ENCODE measurements at regions not wholly inside any gene's neighbourhood (a gene's known extent, or its start where the extent isn't known, plus 50 kb on each side); places are given as distances from the start of the nearest gene placed in this dataset.
"Not testable (repeated sequence)": the region's sequence is repeated elsewhere in the genome, so short reads cannot be mapped to it uniquely, and the experiment has no call there.

- no peaks in the 10 kb centered on the region for H3K79me2 ChIP-seq (ENCODE audit: control insufficient read depth, insufficient read depth, low read length)
- H3K4me1 ChIP-seq (ENCODE audit: control insufficient read depth, insufficient read depth, low read length): no peaks in the 10 kb centered on the region
- no peak overlapping the region for H3K4me3 ChIP-seq
- RAD21 ChIA-PET (ENCODE audit: unreplicated experiment): no interaction called here
- H3K9me3 ChIP-seq (replicated peaks; ENCODE audit: control insufficient read depth, insufficient read depth, low read length): no peaks in the 10 kb centered on the region; the same call in 1 of the 3 replicates
- SMC1A ChIA-PET (ENCODE audit: uncharacterized antibody, unreplicated experiment): no interaction called here
- no peak overlapping the region for H3K9ac ChIP-seq (ENCODE audit: control insufficient read depth, insufficient read depth, low read length)
- POLR2A ChIA-PET: no interaction called here
- in situ Hi-C loops (cut with MboI) (no loop called here), intact Hi-C loops (cut with micrococcal nuclease; ENCODE audit: unreplicated experiment) (no loop called here)
- no peaks in the 10 kb centered on the region for H3K36me3 ChIP-seq (ENCODE audit: control insufficient read depth in 2 of 2, insufficient read depth in 2 of 2, low read length in 1 of 2)
- WGBS (ENCODE audit: insufficient coverage, insufficient replicate concordance, low lambda C conversion rate, missing lambda C conversion rate): 10% methylated on average over 1 of the region's 1 CpG
- CTCF ChIA-PET: no interaction called here
- H3K27me3 ChIP-seq (replicated peaks in 1 of 2; ENCODE audit: control insufficient read depth in 2 of 2, insufficient read depth in 2 of 2, low read length in 1 of 2): no peaks in the 10 kb centered on the region
- no peak for FAIRE-seq
- no peak overlapping the region for H3K27ac ChIP-seq (ENCODE audit: control insufficient read depth, insufficient read depth)
- no peaks in the 10 kb centered on the region for H4K20me1 ChIP-seq (ENCODE audit: control insufficient read depth, insufficient read depth)
- TF ChIP-seq ZNF622 (IDR thresholded peaks at IDR 0.05) (no peak), SUZ12 (IDR thresholded peaks at IDR 0.05; ENCODE audit: unreplicated experiment) (no peak), POLR2AphosphoS5 (IDR thresholded peaks at IDR 0.05; ENCODE audit: low read length) (no peak), YY1 (IDR thresholded peaks at IDR 0.05; ENCODE audit: low read depth, low read length) (no peak), SREBF1 (IDR thresholded peaks at IDR 0.05; ENCODE audit: low read length) (no peak), POLR2AphosphoS2 (IDR thresholded peaks at IDR 0.05; ENCODE audit: low read depth, low read length) (no peak), JUND (IDR thresholded peaks at IDR 0.05; ENCODE audit: low read depth, low read length) (no peak), PML (IDR thresholded peaks at IDR 0.05; ENCODE audit: low read length) (no peak), JUNB (IDR thresholded peaks at IDR 0.05) (no peak), SKIL (IDR thresholded peaks at IDR 0.05; ENCODE audit: low read depth, poor library complexity, severe bottlenecking) (no peak)
- TF ChIP-seq, protein P1, sequence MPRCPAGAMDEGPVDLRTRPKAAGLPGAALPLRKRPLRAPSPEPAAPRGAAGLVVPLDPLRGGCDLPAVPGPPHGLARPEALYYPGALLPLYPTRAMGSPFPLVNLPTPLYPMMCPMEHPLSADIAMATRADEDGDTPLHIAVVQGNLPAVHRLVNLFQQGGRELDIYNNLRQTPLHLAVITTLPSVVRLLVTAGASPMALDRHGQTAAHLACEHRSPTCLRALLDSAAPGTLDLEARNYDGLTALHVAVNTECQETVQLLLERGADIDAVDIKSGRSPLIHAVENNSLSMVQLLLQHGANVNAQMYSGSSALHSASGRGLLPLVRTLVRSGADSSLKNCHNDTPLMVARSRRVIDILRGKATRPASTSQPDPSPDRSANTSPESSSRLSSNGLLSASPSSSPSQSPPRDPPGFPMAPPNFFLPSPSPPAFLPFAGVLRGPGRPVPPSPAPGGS (IDR thresholded peaks at IDR 0.05; ENCODE audit: borderline replicate concordance, insufficient read depth, low read depth, low read length, poor library complexity, severe bottlenecking): no peak
- TF ChIP-seq, protein P2, sequence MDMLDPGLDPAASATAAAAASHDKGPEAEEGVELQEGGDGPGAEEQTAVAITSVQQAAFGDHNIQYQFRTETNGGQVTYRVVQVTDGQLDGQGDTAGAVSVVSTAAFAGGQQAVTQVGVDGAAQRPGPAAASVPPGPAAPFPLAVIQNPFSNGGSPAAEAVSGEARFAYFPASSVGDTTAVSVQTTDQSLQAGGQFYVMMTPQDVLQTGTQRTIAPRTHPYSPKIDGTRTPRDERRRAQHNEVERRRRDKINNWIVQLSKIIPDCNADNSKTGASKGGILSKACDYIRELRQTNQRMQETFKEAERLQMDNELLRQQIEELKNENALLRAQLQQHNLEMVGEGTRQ (IDR thresholded peaks at IDR 0.05; ENCODE audit: borderline replicate concordance, low read depth, low read length): no peak
- H2AFZ ChIP-seq (ENCODE audit: control insufficient read depth, low read depth, low read length): no peak overlapping the region
- BruUV-seq (replicated peaks): no TSS peak
- no peak for DNase-seq (ENCODE audit: low read depth, low spot score)
- H3K4me2 ChIP-seq (ENCODE audit: control insufficient read depth, insufficient read depth): no peak overlapping the region
- no peak for ATAC-seq
Measured at GRCh38 chr2:195434346-195434745, 222.7 kb upstream of the SLC39A10 start.

- WGBS (ENCODE audit: insufficient coverage, insufficient replicate concordance, low lambda C conversion rate, missing lambda C conversion rate): 0% methylated on average over 2 of the region's 2 CpGs
- RAD21 ChIA-PET (ENCODE audit: unreplicated experiment); H3K36me3 ChIP-seq (ENCODE audit: control insufficient read depth in 2 of 2, insufficient read depth in 2 of 2, low read length in 1 of 2); ATAC-seq; H2AFZ ChIP-seq (ENCODE audit: control insufficient read depth, low read depth, low read length); BruUV-seq (replicated peaks); H3K4me1 ChIP-seq (ENCODE audit: control insufficient read depth, insufficient read depth, low read length); in situ Hi-C loops (cut with MboI); DNase-seq (ENCODE audit: low read depth, low spot score); H4K20me1 ChIP-seq (ENCODE audit: control insufficient read depth, insufficient read depth); H3K9ac ChIP-seq (ENCODE audit: control insufficient read depth, insufficient read depth, low read length); H3K9me3 ChIP-seq (replicated peaks; ENCODE audit: control insufficient read depth, insufficient read depth, low read length); H3K4me3 ChIP-seq; intact Hi-C loops (cut with micrococcal nuclease; ENCODE audit: unreplicated experiment); H3K4me2 ChIP-seq (ENCODE audit: control insufficient read depth, insufficient read depth); FAIRE-seq; H3K27me3 ChIP-seq (replicated peaks in 1 of 2; ENCODE audit: control insufficient read depth in 2 of 2, insufficient read depth in 2 of 2, low read length in 1 of 2); POLR2A ChIA-PET; CTCF ChIA-PET; H3K79me2 ChIP-seq (ENCODE audit: control insufficient read depth, insufficient read depth, low read length); H3K27ac ChIP-seq (ENCODE audit: control insufficient read depth, insufficient read depth); SMC1A ChIA-PET (ENCODE audit: uncharacterized antibody, unreplicated experiment): not testable (repeated sequence)
Measured at GRCh38 chr2:195433729-195434128, 223.3 kb upstream of the SLC39A10 start.

All from GM12878 (cell line).